Liver (tissue), 3 donors: ENCODE measurements at regions not wholly inside any gene's neighbourhood (a gene's known extent, or its start where the extent isn't known, plus 50 kb on each side); places are given as distances from the start of the nearest gene placed in this dataset.

ENCODE experiments used
- ATF3 ChIP-seq: IDR thresholded peaks from 2 replicates; pipeline ENCODE4 v1.6.1; 2016; ENCODE audit warnings: antibody characterized with exemption
- CTCF ChIP-seq: fragments of 150-350 bp; IDR thresholded peaks from 2 replicates; pipeline ENCODE4 v1.5.1; 2017; ENCODE audit warnings: improper control_type of control experiment, low read depth, low read length; ENCODE audit not compliant: missing input control
- EGR1 ChIP-seq, 2 donors: IDR thresholded peaks; 2 replicates each; pipeline ENCODE4 v1.6.1; 2016 to 2018; ENCODE audit warnings: antibody characterized with exemption in 2 of 2, low read depth in 2 of 2
- GABPA ChIP-seq, 2 donors: IDR thresholded peaks in 1 of 2; conservative IDR thresholded peaks in 1 of 2; 2 replicates each; pipeline ENCODE4 v1.6.1; 2016; ENCODE audit warnings: antibody characterized with exemption in 2 of 2, mild to moderate bottlenecking in 1 of 2, moderate library complexity in 1 of 2
- MAX ChIP-seq: IDR thresholded peaks from 2 replicates; pipeline ENCODE4 v1.6.1; 2016; ENCODE audit warnings: antibody characterized with exemption
- RAD21 ChIP-seq, 2 donors: IDR thresholded peaks; 2 replicates each; pipeline ENCODE4 v1.6.1; 2016; ENCODE audit warnings: antibody characterized with exemption in 2 of 2, mild to moderate bottlenecking in 2 of 2
- SP1 ChIP-seq: IDR thresholded peaks from 2 replicates; pipeline ENCODE4 v1.6.1; 2018; ENCODE audit warnings: antibody characterized with exemption, mild to moderate bottlenecking
- ZBTB33 ChIP-seq: IDR thresholded peaks from 2 replicates; pipeline ENCODE4 v1.6.1; 2016; ENCODE audit warnings: antibody characterized with exemption
- donor health status: healthy.
- donor health status: healthy.

- no peak for TF ChIP-seq ATF3
- no peak for TF ChIP-seq EGR1 (IDR thresholded peaks at IDR 0.05; ENCODE audit: low read depth in 2 of 2)
- no peak for TF ChIP-seq RAD21 (IDR thresholded peaks at IDR 0.05)
- no peak for TF ChIP-seq GABPA (IDR thresholded peaks at IDR 0.05 in 1 of 2, conservative IDR thresholded peaks at IDR 0.05 in 1 of 2)
- TF ChIP-seq ZBTB33: no peak
- TF ChIP-seq SP1: no peak
- TF ChIP-seq CTCF: no peak
- TF ChIP-seq MAX: no peak
These were observed 335.1 kb downstream of the IZUMO3 start for GRCh38 chr9:24210641-24211040.
